ENCODE measurements at regions not wholly inside any gene's neighbourhood (a gene's known extent, or its start where the extent isn't known, plus 50 kb on each side); places are given as distances from the start of the nearest gene placed in this dataset.
"Not testable (repeated sequence)": the region's sequence is repeated elsewhere in the genome, so short reads cannot be mapped to it uniquely, and the experiment has no call there.

GRCh38 chr6:88499845-88500699 is 333.9 kb upstream of the CNR1 start:
- no peak overlapping the region for H3K27ac ChIP-seq (ENCODE audit: low read depth, low read length)
- H3K9me3 ChIP-seq (ENCODE audit: control insufficient read depth in 1 of 2, low read length in 2 of 2) = no peaks in the 10 kb centered on the region
- H3K36me3 ChIP-seq (ENCODE audit: insufficient read depth, low read length) = no peaks in the 10 kb centered on the region
- H3K4me1 ChIP-seq (ENCODE audit: insufficient read depth, low read length) = no peaks in the 10 kb centered on the region
- H3K4me3 Mint-ChIP-seq = no peak overlapping the region
- H3K4me3 ChIP-seq (ENCODE audit: low read length in 2 of 2) = no peak overlapping the region
- DNase-seq = no peak
- POLR2A ChIA-PET (ENCODE audit: partially characterized antibody) = no interaction called here
- CTCF ChIA-PET (ENCODE audit: partially characterized antibody) = no interaction called here
- intact Hi-C loops (cut with micrococcal nuclease) = no loop called here
- H3K27me3 ChIP-seq (ENCODE audit: insufficient read depth, low read length) = no peaks in the 10 kb centered on the region
- H3K4me1 Mint-ChIP-seq = no peaks in the 10 kb centered on the region
- H3K27ac Mint-ChIP-seq = no peak overlapping the region
- peaks cover 0 to 3% (median under 1%) of the 10 kb centered on the region in 8 donors for H3K9me3 Mint-ChIP-seq
- no peaks in the 10 kb centered on the region for H3K36me3 Mint-ChIP-seq
- peaks cover 2 to 9% of the 10 kb centered on the region in 2 donors for H3K27me3 Mint-ChIP-seq

GRCh38 chr6:88499436-88499835 is 333.3 kb upstream of the CNR1 start:
- H3K27ac ChIP-seq (ENCODE audit: low read depth, low read length) = no peak overlapping the region
- peaks cover 4 to 11% of the 10 kb centered on the region in 2 donors for H3K27me3 Mint-ChIP-seq
- H3K9me3 Mint-ChIP-seq = peaks cover 0 to 3% (median 0%) of the 10 kb centered on the region in 8 donors
- H3K9me3 ChIP-seq (ENCODE audit: control insufficient read depth in 1 of 2, low read length in 2 of 2) = no peaks in the 10 kb centered on the region
- ChIA-PET POLR2A (ENCODE audit: partially characterized antibody) (no interaction called here), CTCF (ENCODE audit: partially characterized antibody) (no interaction called here)
- no peak overlapping the region for H3K27ac Mint-ChIP-seq
- H3K27me3 ChIP-seq (ENCODE audit: insufficient read depth, low read length) = no peaks in the 10 kb centered on the region
- no peak overlapping the region for H3K4me3 Mint-ChIP-seq
- no peaks in the 10 kb centered on the region for H3K4me1 ChIP-seq (ENCODE audit: insufficient read depth, low read length)
- intact Hi-C loops (cut with micrococcal nuclease) = no loop called here
- H3K36me3 Mint-ChIP-seq = no peaks in the 10 kb centered on the region
- DNase-seq = no peak
- no peaks in the 10 kb centered on the region for H3K4me1 Mint-ChIP-seq
- H3K36me3 ChIP-seq (ENCODE audit: insufficient read depth, low read length) = no peaks in the 10 kb centered on the region
- H3K4me3 ChIP-seq (ENCODE audit: low read length in 2 of 2) = no peak overlapping the region

GRCh38 chr6:88497403-88497802 is 331.3 kb upstream of the CNR1 start:
- H3K9me3 ChIP-seq (ENCODE audit: control insufficient read depth in 1 of 2, low read length in 2 of 2); CTCF ChIA-PET (ENCODE audit: partially characterized antibody); DNase-seq; H3K4me1 ChIP-seq (ENCODE audit: insufficient read depth, low read length); H3K4me3 Mint-ChIP-seq; H3K36me3 ChIP-seq (ENCODE audit: insufficient read depth, low read length); H3K9me3 Mint-ChIP-seq; intact Hi-C loops (cut with micrococcal nuclease); H3K27ac ChIP-seq (ENCODE audit: low read depth, low read length); H3K27me3 ChIP-seq (ENCODE audit: insufficient read depth, low read length); H3K4me3 ChIP-seq (ENCODE audit: low read length in 2 of 2); POLR2A ChIA-PET (ENCODE audit: partially characterized antibody); H3K36me3 Mint-ChIP-seq; H3K4me1 Mint-ChIP-seq; H3K27ac Mint-ChIP-seq: not testable (repeated sequence)
- H3K27me3 Mint-ChIP-seq = peaks cover 10 to 15% of the 10 kb centered on the region in 2 donors

GRCh38 chr6:88494401-88495140 is 328.4 kb upstream of the CNR1 start:
- CTCF ChIA-PET (ENCODE audit: partially characterized antibody) = no interaction called here
- no peak overlapping the region for H3K27ac ChIP-seq (ENCODE audit: low read depth, low read length)
- no peaks in the 10 kb centered on the region for H3K4me1 ChIP-seq (ENCODE audit: insufficient read depth, low read length)
- Mint-ChIP-seq H3K27ac (no peak overlapping the region), H3K9me3 (peaks cover 0 to 2% (median 0%) of the 10 kb centered on the region in 8 donors), H3K27me3 (peaks cover 9 to 10% of the 10 kb centered on the region in 2 donors), H3K36me3 (no peaks in the 10 kb centered on the region), H3K4me1 (no peaks in the 10 kb centered on the region), H3K4me3 (no peak overlapping the region)
- H3K4me3 ChIP-seq (ENCODE audit: low read length in 2 of 2) = no peak overlapping the region
- H3K9me3 ChIP-seq (ENCODE audit: control insufficient read depth in 1 of 2, low read length in 2 of 2) = no peaks in the 10 kb centered on the region
- H3K36me3 ChIP-seq (ENCODE audit: insufficient read depth, low read length) = no peaks in the 10 kb centered on the region
- H3K27me3 ChIP-seq (ENCODE audit: insufficient read depth, low read length) = no peaks in the 10 kb centered on the region
- intact Hi-C loops (cut with micrococcal nuclease) = loop anchor here (5.0 kb wide), 1 partner anchor 1102 kb away; no protein-coding TSS in a partner anchor
- POLR2A ChIA-PET (ENCODE audit: partially characterized antibody) = no interaction called here
- no peak for DNase-seq

- Histone ChIP-seq H3K27ac (ENCODE audit: low read depth, low read length) (no peak overlapping the region), H3K36me3 (ENCODE audit: insufficient read depth, low read length) (no peaks in the 10 kb centered on the region), H3K9me3 (ENCODE audit: control insufficient read depth in 1 of 2, low read length in 2 of 2) (no peaks in the 10 kb centered on the region), H3K4me3 (ENCODE audit: low read length in 2 of 2) (no peak overlapping the region), H3K27me3 (ENCODE audit: insufficient read depth, low read length) (no peaks in the 10 kb centered on the region), H3K4me1 (ENCODE audit: insufficient read depth, low read length) (no peaks in the 10 kb centered on the region)
- POLR2A ChIA-PET (ENCODE audit: partially characterized antibody) = no interaction called here
- H3K4me3 Mint-ChIP-seq = no peak overlapping the region
- no peak overlapping the region for H3K27ac Mint-ChIP-seq
- H3K9me3 Mint-ChIP-seq = peaks cover 0 to 2% (median 0%) of the 10 kb centered on the region in 8 donors
- no peak for DNase-seq
- no peaks in the 10 kb centered on the region for H3K36me3 Mint-ChIP-seq
- CTCF ChIA-PET (ENCODE audit: partially characterized antibody) = no interaction called here
- intact Hi-C loops (cut with micrococcal nuclease) = loop anchor here (5.0 kb wide), 1 partner anchor 1101 kb away; no protein-coding TSS in a partner anchor
- peaks cover 6 to 10% of the 10 kb centered on the region in 2 donors for H3K27me3 Mint-ChIP-seq
- no peaks in the 10 kb centered on the region for H3K4me1 Mint-ChIP-seq
These were observed 327.6 kb upstream of the CNR1 start for GRCh38 chr6:88493717-88494116.

GRCh38 chr6:88492824-88493223 is 326.7 kb upstream of the CNR1 start:
- Mint-ChIP-seq H3K27me3 (peaks cover 6 to 10% of the 10 kb centered on the region in 2 donors), H3K4me3 (no peak overlapping the region), H3K27ac (no peak overlapping the region), H3K4me1 (no peaks in the 10 kb centered on the region), H3K36me3 (no peaks in the 10 kb centered on the region), H3K9me3 (peaks cover 0 to 3% (median 0%) of the 10 kb centered on the region in 8 donors)
- Histone ChIP-seq H3K36me3 (ENCODE audit: insufficient read depth, low read length) (no peaks in the 10 kb centered on the region), H3K9me3 (ENCODE audit: control insufficient read depth in 1 of 2, low read length in 2 of 2) (no peaks in the 10 kb centered on the region), H3K27me3 (ENCODE audit: insufficient read depth, low read length) (no peaks in the 10 kb centered on the region), H3K4me1 (ENCODE audit: insufficient read depth, low read length) (no peaks in the 10 kb centered on the region), H3K27ac (ENCODE audit: low read depth, low read length) (no peak overlapping the region), H3K4me3 (ENCODE audit: low read length in 2 of 2) (no peak overlapping the region)
- ChIA-PET CTCF (ENCODE audit: partially characterized antibody) (no interaction called here), POLR2A (ENCODE audit: partially characterized antibody) (no interaction called here)
- no peak for DNase-seq
- intact Hi-C loops (cut with micrococcal nuclease) = loop anchor here (5.0 kb wide), 1 partner anchor 1101 kb away; no protein-coding TSS in a partner anchor

GRCh38 chr6:88492241-88492640 is 326.1 kb upstream of the CNR1 start:
- peaks cover 0 to 1% (median 0%) of the 10 kb centered on the region in 8 donors for H3K9me3 Mint-ChIP-seq
- Histone ChIP-seq H3K36me3 (ENCODE audit: insufficient read depth, low read length) (no peaks in the 10 kb centered on the region), H3K27ac (ENCODE audit: low read depth, low read length) (no peak overlapping the region), H3K4me3 (ENCODE audit: low read length in 2 of 2) (no peak overlapping the region), H3K9me3 (ENCODE audit: control insufficient read depth in 1 of 2, low read length in 2 of 2) (no peaks in the 10 kb centered on the region), H3K4me1 (ENCODE audit: insufficient read depth, low read length) (no peaks in the 10 kb centered on the region), H3K27me3 (ENCODE audit: insufficient read depth, low read length) (no peaks in the 10 kb centered on the region)
- H3K4me1 Mint-ChIP-seq = no peaks in the 10 kb centered on the region
- intact Hi-C loops (cut with micrococcal nuclease) = loop anchor here (5.0 kb wide), 1 partner anchor 1100 kb away; no protein-coding TSS in a partner anchor
- POLR2A ChIA-PET (ENCODE audit: partially characterized antibody) = no interaction called here
- no peaks in the 10 kb centered on the region for H3K36me3 Mint-ChIP-seq
- no peak overlapping the region for H3K27ac Mint-ChIP-seq
- H3K4me3 Mint-ChIP-seq = no peak overlapping the region
- DNase-seq = no peak
- peaks cover 6 to 10% of the 10 kb centered on the region in 2 donors for H3K27me3 Mint-ChIP-seq
- CTCF ChIA-PET (ENCODE audit: partially characterized antibody) = no interaction called here

All from CD4-positive, alpha-beta memory T cell (primary cell).